A549 (cell line): ENCODE measurements at regions not wholly inside any gene's neighbourhood (a gene's known extent, or its start where the extent isn't known, plus 50 kb on each side); places are given as distances from the start of the nearest gene placed in this dataset.

Experiments
- ATAC-seq, 2 experiments: fragments of 200-7000 bp in 1 of 2; fragments of >200 bp in 1 of 2; cut with Nextera tagmentation in 1 of 2; cut with Tn5 transposase in 1 of 2; 3 replicates each; pipeline versions ENCODE4 v1.8.0 to v1.9.1; 2018 to 2020; ENCODE audit warnings: mild to moderate bottlenecking in 1 of 2, moderate library complexity in 1 of 2
- CTCF ChIA-PET: fragments of 300-600 bp; sonication (Branson Sonifier 250); formaldehyde crosslinking; extraction: SDS; loops from one replicate; lab custom pipeline; 2021; ENCODE audit warnings: antibody characterized with exemption, inconsistent platforms; lab: Yijun Ruan, JAX
- POLR2A ChIA-PET: fragments of 350-600 bp; formaldehyde crosslinking; extraction: SDS; loops from one replicate; lab custom pipeline; 2021; ENCODE audit warnings: antibody characterized with exemption, inconsistent platforms; lab: Yijun Ruan, JAX
- DNase-seq, 2 experiments: peaks; one replicate each; pipeline versions ENCODE4 v3.0.0 to v3.0.0-alpha.2; 2011 to 2016; ENCODE audit warnings: low read depth in 1 of 2, low spot score in 1 of 2
- FAIRE-seq: peaks from 2 replicates; lab custom pipeline; 2011; peaks lifted over from hg19 to GRCh38; lab: Jason Lieb, UNC
- H3K27ac ChIP-seq, 2 experiments: fragments of >200 bp; sonication (Bioruptor Twin); formaldehyde crosslinking; 3 replicates each; pipeline ENCODE4 v1.5.1; 2016 to 2017
- H3K4me1 ChIP-seq: fragments of >200 bp; sonication (Bioruptor Twin); formaldehyde crosslinking; 3 replicates; pipeline ENCODE4 v1.6.1; 2016
- H3K4me2 ChIP-seq: fragments of >200 bp; sonication (Bioruptor Twin); formaldehyde crosslinking; 3 replicates; pipeline ENCODE4 v1.6.1; 2016
- H3K4me3 ChIP-seq: fragments of >200 bp; sonication (Bioruptor Twin); formaldehyde crosslinking; 3 replicates; pipeline ENCODE4 v1.5.1; 2016
- H3K9me3 ChIP-seq: fragments of >200 bp; sonication (Bioruptor Twin); formaldehyde crosslinking; 3 replicates; pipeline ENCODE4 v1.6.1; 2016
- BCL3 ChIP-seq: fragments of >200 bp; sonication (Bioruptor Twin); formaldehyde crosslinking; IDR thresholded peaks from 3 replicates; pipeline ENCODE4 v1.6.1; 2016
- CEBPB ChIP-seq, 2 experiments: fragments of >200 bp in 1 of 2; sonication (Bioruptor Twin) in 1 of 2; formaldehyde crosslinking in 1 of 2; IDR thresholded peaks; 2 replicates each; pipeline ENCODE4 v1.6.1; 2012 to 2016
- E2F6 ChIP-seq: IDR thresholded peaks from 2 replicates; pipeline ENCODE4 v1.6.1; 2012; ENCODE audit warnings: low read depth, borderline replicate concordance
- EHMT2 ChIP-seq: fragments of 200-600 bp; sonication (generic); IDR thresholded peaks from 2 replicates; pipeline ENCODE4 v1.6.1; 2016; ENCODE audit warnings: antibody characterized with exemption, low read depth, mild to moderate bottlenecking, moderate library complexity
- FOSB ChIP-seq: fragments of 250-450 bp; sonication (Bioruptor Pico); IDR thresholded peaks from 2 replicates; pipeline ENCODE4 v1.5.0; 2020; ENCODE audit warnings: mild to moderate bottlenecking, moderate library complexity
- GATA3 ChIP-seq: IDR thresholded peaks from 2 replicates; pipeline ENCODE4 v1.6.1; 2012; ENCODE audit warnings: borderline replicate concordance
- HMGXB4 ChIP-seq: fragments of 250-450 bp; sonication (Bioruptor Pico); IDR thresholded peaks from 2 replicates; pipeline ENCODE4 v1.5.0; 2021; ENCODE audit warnings: mild to moderate bottlenecking, moderate library complexity, borderline replicate concordance
- JUNB ChIP-seq: fragments of >200 bp; sonication (Bioruptor Twin); formaldehyde crosslinking; IDR thresholded peaks from 2 replicates; pipeline ENCODE4 v1.6.1; 2016
- KDM1A ChIP-seq: fragments of 200-600 bp; sonication (generic); IDR thresholded peaks from 2 replicates; pipeline ENCODE4 v1.6.1; 2016; ENCODE audit warnings: low read depth, mild to moderate bottlenecking
- KDM5A ChIP-seq: fragments of 200-600 bp; sonication (generic); IDR thresholded peaks from 2 replicates; pipeline ENCODE4 v1.6.1; 2016; ENCODE audit warnings: antibody characterized with exemption, mild to moderate bottlenecking
- MYC ChIP-seq: IDR thresholded peaks from 2 replicates; pipeline ENCODE4 v1.6.1; 2012; ENCODE audit warnings: mild to moderate bottlenecking, inconsistent platforms, low read length, improper control_type of control experiment, borderline replicate concordance
- RCOR1 ChIP-seq: fragments of 150-350 bp; IDR thresholded peaks from 2 replicates; pipeline ENCODE4 v1.6.1; 2014; ENCODE audit warnings: antibody characterized with exemption, low read length, low read depth
- RNF2 ChIP-seq: fragments of 200-600 bp; sonication (generic); IDR thresholded peaks from 2 replicates; pipeline ENCODE4 v1.6.1; 2016; ENCODE audit warnings: low read depth, mild to moderate bottlenecking, antibody characterized with exemption, moderate library complexity, borderline replicate concordance
- SREBF2 ChIP-seq: fragments of 450-650 bp; IDR thresholded peaks from 2 replicates; pipeline ENCODE4 v1.6.1; 2014; ENCODE audit warnings: mild to moderate bottlenecking, moderate library complexity
- TFCP2L1 ChIP-seq: fragments of 250-450 bp; sonication (Bioruptor Pico); IDR thresholded peaks from 2 replicates; pipeline ENCODE4 v1.5.0; 2021; ENCODE audit warnings: mild to moderate bottlenecking
- USF2 ChIP-seq: fragments of 450-650 bp; IDR thresholded peaks from 2 replicates; pipeline ENCODE4 v1.6.1; 2014; ENCODE audit warnings: antibody characterized with exemption
- ZC3H11A ChIP-seq: fragments of 450-650 bp; IDR thresholded peaks from 2 replicates; pipeline ENCODE4 v1.6.1; 2014; ENCODE audit warnings: antibody characterized with exemption, mild to moderate bottlenecking
- ZFP36 ChIP-seq: fragments of 450-650 bp; IDR thresholded peaks from 2 replicates; pipeline ENCODE4 v1.6.1; 2014; ENCODE audit warnings: borderline replicate concordance; ENCODE audit not compliant: partially characterized antibody
- ZNF302 ChIP-seq: fragments of 250-450 bp; sonication (Bioruptor Pico); IDR thresholded peaks from 2 replicates; pipeline ENCODE4 v1.9.0; 2021; ENCODE audit warnings: inconsistent platforms, mild to moderate bottlenecking, moderate library complexity
- WGBS: methylation state at CpG from one replicate; pipeline ENCODE4 v1.1.6; 2017; ENCODE audit errors: missing lambda C conversion rate; 5-methylcytosine and 5-hydroxymethylcytosine counted together

- TF ChIP-seq RCOR1 (no peak), ZFP36 (no peak), KDM5A (no peak), USF2 (no peak)
- Histone ChIP-seq H3K27ac (no peak overlapping the region), H3K4me1 (no peaks in the 10 kb centered on the region), H3K4me3 (no peak overlapping the region), H3K9me3 (no peaks in the 10 kb centered on the region), H3K4me2 (no peak overlapping the region)
- POLR2A ChIA-PET = no interaction called here
- CTCF ChIA-PET = no interaction called here
- FAIRE-seq = no peak
- WGBS = 75% methylated on average over 10 of the region's 12 CpGs
- ATAC-seq = no peak
- no peak for DNase-seq
These were observed 61.3 kb upstream of the FOXQ1 start for GRCh38 chr6:1250489-1251197.

- FAIRE-seq = no peak
- H3K4me1 ChIP-seq = no peaks in the 10 kb centered on the region
- no peak overlapping the region for H3K27ac ChIP-seq
- no peak for TF ChIP-seq BCL3
- TF ChIP-seq RNF2 = no peak
- TF ChIP-seq KDM5A = no peak
- no peak for TF ChIP-seq FOSB (CRISPR knock-in tag)
- TF ChIP-seq RCOR1 = no peak
- no peak for TF ChIP-seq TFCP2L1
- no peak for TF ChIP-seq USF2
- no peak for TF ChIP-seq ZNF302
- no peak for TF ChIP-seq EHMT2
- TF ChIP-seq MYC = no peak
- no peaks in the 10 kb centered on the region for H3K9me3 ChIP-seq
- POLR2A ChIA-PET = no interaction called here
- WGBS = 56% methylated on average over 3 of the region's 3 CpGs
- no peak for ATAC-seq
- H3K4me2 ChIP-seq = no peak overlapping the region
- H3K4me3 ChIP-seq = no peak overlapping the region
- no peak for DNase-seq
- CTCF ChIA-PET = no interaction called here
These were observed 64.0 kb upstream of the FOXQ1 start for GRCh38 chr6:1247894-1248293.

GRCh38 chr6:1247056-1247455, 64.8 kb upstream of the FOXQ1 start:
- 51% methylated on average over 5 of the region's 5 CpGs for WGBS
- DNase-seq (no peak), FAIRE-seq (no peak), ATAC-seq (no peak)
- CTCF ChIA-PET = no interaction called here
- no peak overlapping the region for H3K4me3 ChIP-seq
- TF ChIP-seq KDM1A = no peak
- no peak overlapping the region for H3K4me2 ChIP-seq
- POLR2A ChIA-PET = no interaction called here
- no peaks in the 10 kb centered on the region for H3K4me1 ChIP-seq
- H3K27ac ChIP-seq = no peak overlapping the region
- no peaks in the 10 kb centered on the region for H3K9me3 ChIP-seq

- ChIA-PET POLR2A (no interaction called here), CTCF (interaction anchor here (1.1 kb wide), 1 partner anchor 24 kb away, joined by 3 read pairs; no protein-coding TSS in a partner anchor)
- DNase-seq = no peak
- no peak for FAIRE-seq
- ATAC-seq = no peak
- no peak overlapping the region for H3K27ac ChIP-seq
- H3K4me2 ChIP-seq = no peak overlapping the region
- TF ChIP-seq E2F6 (no peak), HMGXB4 (CRISPR knock-in tag) (no peak), BCL3 (no peak), GATA3 (no peak), SREBF2 (no peak), CEBPB (IDR thresholded peaks at IDR 0.05) (no peak), ZC3H11A (no peak), JUNB (no peak), RCOR1 (no peak), FOSB (CRISPR knock-in tag) (no peak)
- 80% methylated on average over 16 of the region's 16 CpGs for WGBS
- H3K4me3 ChIP-seq = no peak overlapping the region
- H3K9me3 ChIP-seq = no peaks in the 10 kb centered on the region
- H3K4me1 ChIP-seq = no peaks in the 10 kb centered on the region
These were observed 67.0 kb upstream of the FOXQ1 start for GRCh38 chr6:1244941-1245340.
